SK-N-MC (cell line): ENCODE measurements at regions not wholly inside any gene's neighbourhood (a gene's known extent, or its start where the extent isn't known, plus 50 kb on each side); places are given as distances from the start of the nearest gene placed in this dataset.

Source experiments
- DNase-seq: peaks from one replicate; pipeline ENCODE4 v3.0.0-alpha.2; 2011; ENCODE audit warnings: low read depth, low spot score
- H3K27ac ChIP-seq: fragments of 200-600 bp; sonication (generic); 2 replicates; pipeline ENCODE4 v1.5.1; 2016; ENCODE audit warnings: mixed run types
- H3K36me3 ChIP-seq: fragments of 200-600 bp; sonication (generic); 2 replicates; pipeline ENCODE4 v1.6.1; 2017; ENCODE audit warnings: antibody characterized with exemption, low read length, mixed read lengths; ENCODE audit not compliant: insufficient read depth
- H3K4me3 ChIP-seq: fragments of 200-600 bp; sonication (generic); 2 replicates; pipeline ENCODE4 v1.5.1; 2016
- H3K9ac ChIP-seq: fragments of 200-600 bp; sonication (generic); 2 replicates; pipeline ENCODE4 v1.8.0; 2017; ENCODE audit warnings: mixed run types, mixed read lengths; ENCODE audit not compliant: insufficient read length
- H3K9me3 ChIP-seq: fragments of 200-600 bp; sonication (generic); 2 replicates; pipeline ENCODE4 v1.6.1; 2017; ENCODE audit warnings: low read depth, mild to moderate bottlenecking, antibody characterized with exemption, low read length, moderate library complexity, mixed read lengths
- EZH2 ChIP-seq: fragments of 200-600 bp; sonication (generic); IDR thresholded peaks from one replicate; pipeline ENCODE4 v1.6.1; 2017; ENCODE audit warnings: antibody characterized with exemption
- FOXP2 ChIP-seq: optimal IDR thresholded peaks from 2 replicates; pipeline ENCODE3; 2011; ENCODE audit warnings: mild to moderate bottlenecking, moderate library complexity; ENCODE audit not compliant: insufficient read depth; ENCODE audit errors: extremely low read length, control extremely low read depth
- POLR2AphosphoS5 ChIP-seq: IDR thresholded peaks from 2 replicates; pipeline ENCODE4 v1.6.1; 2012; ENCODE audit warnings: mild to moderate bottlenecking, low read depth, low read length, borderline replicate concordance

DNA sequence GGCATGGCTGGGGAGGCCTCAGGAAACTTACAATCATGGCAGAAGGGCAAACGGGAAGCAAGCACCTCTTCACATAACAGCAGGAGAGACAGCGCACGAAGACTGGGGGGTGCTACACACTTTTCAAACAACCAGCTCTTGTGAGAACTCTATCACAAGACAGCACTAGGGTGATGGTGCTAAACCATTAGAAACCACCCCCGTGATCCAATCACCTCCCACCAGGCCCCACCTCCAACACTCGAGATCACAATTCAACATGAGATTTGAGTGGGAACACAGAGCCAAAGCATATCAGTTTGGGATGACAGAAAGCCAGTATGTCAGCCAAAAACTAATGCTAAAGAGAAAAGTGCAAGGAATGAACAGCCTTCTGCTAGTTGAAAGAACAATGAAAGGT, 309.8 kb upstream of the CCDC54 start:
- Histone ChIP-seq H3K27ac (no peak overlapping the region), H3K9me3 (no peaks in the 10 kb centered on the region), H3K36me3 (no peaks in the 10 kb centered on the region), H3K4me3 (no peak overlapping the region), H3K9ac (no peak overlapping the region)
- TF ChIP-seq POLR2AphosphoS5 (no peak), EZH2 (no peak), FOXP2 (no peak)
- DNase-seq: no peak

DNA sequence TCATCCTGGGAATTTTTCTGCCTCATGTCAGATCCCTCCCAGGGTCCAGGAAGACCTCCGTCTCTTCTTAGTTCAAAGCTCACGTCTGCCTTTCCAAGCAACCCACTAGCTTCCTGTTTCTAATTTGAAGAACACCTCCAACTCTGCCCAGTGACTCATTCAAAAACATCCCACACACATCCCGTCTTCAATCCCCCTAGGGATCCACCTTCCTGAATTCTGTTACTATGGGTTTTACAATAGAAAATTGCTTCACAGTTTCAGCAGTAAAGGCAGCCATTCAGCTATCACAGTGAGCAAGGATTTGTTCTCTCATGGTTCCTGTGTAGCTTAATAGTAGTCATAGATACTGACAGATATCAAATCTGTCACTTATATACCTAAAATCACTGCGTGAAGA, 308.3 kb upstream of the CCDC54 start:
- H3K9me3 ChIP-seq: no peaks in the 10 kb centered on the region
- TF ChIP-seq FOXP2 (no peak), POLR2AphosphoS5 (no peak), EZH2 (no peak)
- H3K27ac ChIP-seq: no peak overlapping the region
- no peak overlapping the region for H3K9ac ChIP-seq
- peak; percentile 44 for DNase-seq
- no peak overlapping the region for H3K4me3 ChIP-seq
- H3K36me3 ChIP-seq: no peaks in the 10 kb centered on the region

DNA sequence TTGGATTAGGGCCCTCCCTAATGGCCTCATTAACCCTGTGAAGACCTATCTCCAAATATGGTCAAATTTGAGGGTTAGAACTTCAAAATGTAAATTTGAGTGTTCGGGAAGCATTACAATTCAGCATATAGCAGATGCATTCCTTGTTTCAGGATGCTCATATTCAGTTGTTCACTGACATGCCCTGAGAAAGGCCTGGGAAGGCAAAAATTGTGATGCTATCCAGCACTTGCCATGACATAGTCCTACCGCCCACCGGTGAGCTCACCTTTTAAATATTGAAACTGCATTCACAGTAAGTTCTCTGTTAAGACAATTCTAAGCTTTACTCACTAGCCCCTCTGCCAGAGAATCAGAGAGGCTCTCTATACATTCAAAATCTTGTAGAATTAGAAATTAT, 300.3 kb upstream of the CCDC54 start:
- no peak for DNase-seq
- no peak for TF ChIP-seq FOXP2
- no peak for TF ChIP-seq EZH2
- no peak for TF ChIP-seq POLR2AphosphoS5
- Histone ChIP-seq H3K9ac (no peak overlapping the region), H3K36me3 (no peaks in the 10 kb centered on the region), H3K27ac (no peak overlapping the region), H3K4me3 (no peak overlapping the region), H3K9me3 (no peaks in the 10 kb centered on the region)

DNA sequence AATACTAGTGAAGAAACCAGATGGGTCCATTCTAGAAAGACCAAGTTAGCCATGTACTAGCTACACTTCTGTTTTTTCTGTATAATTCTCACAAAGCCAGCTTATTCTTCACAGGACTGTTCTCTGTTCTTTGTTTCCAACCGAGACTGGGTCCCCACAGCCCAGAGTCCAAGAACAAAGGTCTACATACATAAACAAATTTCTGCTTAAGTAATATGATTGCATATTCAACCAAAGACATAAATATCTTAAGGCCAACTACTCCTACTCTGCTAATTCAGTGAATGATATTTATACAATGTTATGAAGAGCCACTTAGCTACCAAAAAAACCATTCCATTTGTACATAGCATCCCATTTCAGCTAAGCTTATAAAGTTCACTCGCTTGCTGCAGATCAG, 299.8 kb upstream of the CCDC54 start:
- no peak overlapping the region for H3K27ac ChIP-seq
- DNase-seq: no peak

DNA sequence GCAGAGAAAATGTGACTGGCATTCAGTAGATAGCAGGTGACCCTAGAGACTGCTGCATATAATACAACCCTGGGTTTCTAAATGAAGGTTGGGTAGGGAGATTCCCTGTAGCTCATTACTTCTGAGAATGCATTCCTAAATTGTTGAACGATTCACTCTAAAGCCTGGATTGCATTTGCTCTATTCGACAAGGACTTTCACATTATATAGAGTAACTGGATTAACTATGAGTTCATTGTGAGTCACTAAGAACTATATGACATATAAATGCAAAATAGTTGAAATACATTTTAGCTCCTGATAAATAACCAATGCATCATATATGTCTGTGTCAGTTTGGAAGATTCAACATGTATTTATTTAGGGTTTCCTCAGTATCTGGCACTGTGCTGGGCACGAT, 294.7 kb upstream of the CCDC54 start:
- Histone ChIP-seq H3K27ac (no peak overlapping the region), H3K9me3 (no peaks in the 10 kb centered on the region), H3K36me3 (no peaks in the 10 kb centered on the region), H3K4me3 (no peak overlapping the region), H3K9ac (no peak overlapping the region)
- no peak for TF ChIP-seq FOXP2
- no peak for TF ChIP-seq POLR2AphosphoS5
- no peak for TF ChIP-seq EZH2
- no peak for DNase-seq

More for the DNA sequence above, 299.8 kb upstream of the CCDC54 start:
- no peak overlapping the region for H3K4me3 ChIP-seq
- no peak overlapping the region for H3K9ac ChIP-seq
- H3K36me3 ChIP-seq: no peaks in the 10 kb centered on the region
- H3K9me3 ChIP-seq: no peaks in the 10 kb centered on the region
- TF ChIP-seq EZH2 (no peak), POLR2AphosphoS5 (no peak), FOXP2 (no peak)

DNA sequence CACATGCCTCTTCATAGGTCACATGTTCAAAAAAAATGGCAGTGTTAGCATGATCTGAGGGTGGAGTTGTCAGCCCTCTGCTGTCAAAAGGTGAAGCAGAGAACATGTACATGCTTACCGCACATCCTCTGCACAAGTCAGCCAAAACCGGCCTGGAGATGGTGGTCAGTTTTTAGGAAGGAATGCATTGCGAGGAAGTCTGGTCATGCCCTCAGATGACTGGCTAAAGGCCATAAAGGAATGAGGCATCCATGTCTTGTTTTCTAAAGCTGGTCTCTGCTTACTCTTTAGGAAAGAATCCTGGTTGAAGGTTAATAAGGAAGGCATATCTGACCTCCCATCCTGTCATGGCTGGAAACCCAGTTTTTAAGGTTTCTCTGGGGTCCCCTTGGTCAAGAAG, 292.0 kb upstream of the CCDC54 start:
- DNase-seq: no peak
- no peaks in the 10 kb centered on the region for H3K36me3 ChIP-seq
- no peak overlapping the region for H3K9ac ChIP-seq
- H3K4me3 ChIP-seq: no peak overlapping the region
- H3K27ac ChIP-seq: no peak overlapping the region
- TF ChIP-seq EZH2 (no peak), FOXP2 (no peak), POLR2AphosphoS5 (no peak)
- no peaks in the 10 kb centered on the region for H3K9me3 ChIP-seq

DNA sequence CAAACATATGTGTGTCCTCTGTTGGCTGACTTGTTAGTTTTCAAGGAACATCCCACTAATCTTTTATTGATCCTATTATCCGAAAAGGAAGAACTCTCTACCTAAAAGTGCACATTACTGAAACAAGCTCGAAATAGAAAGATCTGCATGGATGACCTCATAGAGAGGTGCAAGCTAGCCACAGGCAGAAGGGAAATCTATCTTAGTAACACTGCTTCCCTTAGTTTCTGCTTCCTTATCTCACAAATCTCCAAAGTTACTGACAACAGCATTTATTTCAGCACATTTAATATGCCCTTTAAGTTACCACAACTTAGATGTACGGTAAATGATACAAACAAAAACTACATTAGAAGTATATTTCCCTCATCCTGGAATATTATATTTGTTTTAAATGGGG, 285.1 kb upstream of the CCDC54 start:
- Histone ChIP-seq H3K4me3 (no peak overlapping the region), H3K36me3 (no peaks in the 10 kb centered on the region), H3K27ac (no peak overlapping the region), H3K9ac (no peak overlapping the region), H3K9me3 (no peaks in the 10 kb centered on the region)
- TF ChIP-seq EZH2 (no peak), FOXP2 (no peak), POLR2AphosphoS5 (no peak)
- DNase-seq: no peak

DNA sequence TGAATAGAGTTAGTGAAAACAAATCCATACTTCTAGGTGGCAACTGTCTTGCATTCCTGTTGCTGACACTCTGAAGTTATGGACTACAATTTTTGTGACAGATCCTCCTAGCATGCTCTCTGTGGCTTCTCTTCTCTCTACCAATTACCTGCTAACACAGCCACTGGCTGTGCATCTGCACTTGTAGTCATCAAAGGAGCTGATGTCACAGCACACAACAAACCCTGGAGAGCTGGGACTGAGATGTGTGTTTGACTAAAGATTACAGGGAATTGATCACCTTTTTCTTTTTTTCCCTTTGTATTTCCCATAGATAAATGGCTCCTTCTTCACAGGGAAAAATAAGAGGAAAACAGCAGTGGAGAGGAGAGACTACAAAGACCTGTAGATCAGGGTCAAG, 278.4 kb upstream of the CCDC54 start:
- no peak overlapping the region for H3K4me3 ChIP-seq
- TF ChIP-seq FOXP2 (no peak), POLR2AphosphoS5 (no peak), EZH2 (no peak)
- no peak for DNase-seq
- H3K9me3 ChIP-seq: no peaks in the 10 kb centered on the region
- H3K27ac ChIP-seq: no peak overlapping the region
- no peaks in the 10 kb centered on the region for H3K36me3 ChIP-seq
- no peak overlapping the region for H3K9ac ChIP-seq

DNA sequence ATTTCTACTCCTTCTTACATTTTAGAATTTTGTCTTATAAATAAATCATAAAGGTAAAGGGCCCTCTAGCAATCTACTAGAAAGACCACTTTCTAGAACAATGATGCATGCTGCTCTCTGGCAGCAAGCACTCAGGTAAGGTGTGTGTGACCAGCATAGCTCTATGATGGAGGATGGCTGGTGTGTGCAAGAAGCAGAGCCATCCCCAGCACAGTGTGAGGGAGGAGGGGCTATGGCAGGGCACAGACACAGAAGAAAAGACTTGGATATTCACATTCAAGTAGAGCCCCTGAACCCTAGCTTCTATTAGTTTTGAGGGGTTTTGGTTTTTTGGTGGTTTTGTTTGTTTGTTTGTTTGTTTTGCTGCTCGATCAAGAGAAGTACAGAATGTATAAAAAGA, 277.1 kb upstream of the CCDC54 start:
- H3K36me3 ChIP-seq: no peaks in the 10 kb centered on the region
- H3K9ac ChIP-seq: no peak overlapping the region
- no peak for DNase-seq
- H3K4me3 ChIP-seq: 0 out of 2 replicates have a peak overlapping the region, but pooled peaks have one; percentile 17
- no peaks in the 10 kb centered on the region for H3K9me3 ChIP-seq
- H3K27ac ChIP-seq: no peak overlapping the region
- TF ChIP-seq FOXP2: no peak
- TF ChIP-seq POLR2AphosphoS5: no peak
- no peak for TF ChIP-seq EZH2
